Stimulated activated CD4-positive, alpha-beta T cell treated with anti-CD3 and anti-CD28 coated beads, Interleukin-15, amount 100 ng/mL, for 24 hours (primary cell): ENCODE measurements at regions not wholly inside any gene's neighbourhood (a gene's known extent, or its start where the extent isn't known, plus 50 kb on each side); places are given as distances from the start of the nearest gene placed in this dataset.
"Not testable (repeated sequence)": the region's sequence is repeated elsewhere in the genome, so short reads cannot be mapped to it uniquely, and the experiment has no call there.

Source experiments
- DNase-seq: peaks from one replicate; pipeline ENCODE4 v3.0.0-alpha.2; 2020

DNA sequence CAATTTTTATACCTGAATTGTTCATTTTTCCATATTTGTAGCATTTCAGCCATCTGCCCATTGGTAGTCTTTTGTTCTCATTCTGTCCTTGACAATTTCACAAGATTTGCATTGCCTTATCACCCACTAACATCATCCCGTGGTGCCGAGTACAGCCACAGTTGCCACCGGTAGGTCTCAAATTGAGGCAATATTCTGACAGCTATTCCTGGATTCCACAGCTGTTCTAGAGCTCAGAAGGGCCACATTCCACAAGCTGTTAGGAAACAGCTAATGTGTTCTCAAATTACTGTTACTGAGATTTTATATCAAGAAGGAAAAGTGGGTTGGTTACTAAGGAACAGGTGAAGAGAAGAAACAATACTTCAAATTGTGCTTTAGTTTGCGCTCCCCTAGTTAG is 178.8 kb downstream of the RPRM start:
- no peak for DNase-seq

DNA sequence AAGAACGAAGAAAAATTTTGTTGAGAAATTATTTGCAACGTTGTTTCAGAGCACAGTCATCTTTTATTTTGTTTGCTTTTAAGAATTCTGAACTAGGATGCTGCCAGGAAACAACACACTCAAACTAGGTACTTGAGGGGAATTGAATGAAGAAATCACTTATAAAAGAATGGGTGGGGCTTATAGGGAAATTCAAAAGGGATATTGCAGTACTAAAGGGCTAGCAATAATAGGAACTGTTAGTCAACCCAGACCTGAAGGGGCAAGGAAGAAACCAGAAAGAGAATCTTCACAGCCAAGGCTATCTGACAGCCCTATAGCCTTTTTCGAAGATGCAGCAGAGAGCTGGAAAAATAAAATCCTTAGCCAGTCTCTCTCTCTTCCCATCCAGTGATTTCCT is 179.3 kb downstream of the RPRM start:
- DNase-seq, result no peak

DNA sequence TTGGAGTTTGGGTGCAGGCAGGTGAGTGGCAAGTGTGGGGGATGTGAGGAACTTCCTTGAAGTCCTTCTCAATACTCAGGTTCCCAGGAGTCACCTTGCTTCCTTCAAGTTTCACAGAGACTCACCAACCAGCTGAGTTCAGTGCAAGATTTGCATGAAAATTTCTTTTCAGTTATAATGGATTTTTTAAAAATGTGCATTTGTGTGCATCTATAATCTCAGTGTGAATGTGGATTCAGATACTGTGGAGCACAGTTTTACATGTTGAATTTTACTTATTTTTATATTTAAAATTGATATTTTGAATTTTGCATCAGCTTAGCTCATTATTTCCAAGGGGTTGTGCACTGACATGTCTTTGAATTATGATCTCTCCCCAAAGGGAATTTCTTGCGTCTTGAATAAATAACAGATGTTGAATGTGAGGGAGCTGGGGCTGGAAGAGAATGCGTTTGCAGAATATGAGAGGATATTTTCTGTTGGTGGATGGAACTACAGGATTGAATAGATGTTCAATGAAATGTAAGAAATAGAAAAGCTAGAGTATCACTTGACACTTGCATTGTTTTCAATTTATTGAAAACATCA is 184.3 kb downstream of the RPRM start:
- DNase-seq, result no peak

DNA sequence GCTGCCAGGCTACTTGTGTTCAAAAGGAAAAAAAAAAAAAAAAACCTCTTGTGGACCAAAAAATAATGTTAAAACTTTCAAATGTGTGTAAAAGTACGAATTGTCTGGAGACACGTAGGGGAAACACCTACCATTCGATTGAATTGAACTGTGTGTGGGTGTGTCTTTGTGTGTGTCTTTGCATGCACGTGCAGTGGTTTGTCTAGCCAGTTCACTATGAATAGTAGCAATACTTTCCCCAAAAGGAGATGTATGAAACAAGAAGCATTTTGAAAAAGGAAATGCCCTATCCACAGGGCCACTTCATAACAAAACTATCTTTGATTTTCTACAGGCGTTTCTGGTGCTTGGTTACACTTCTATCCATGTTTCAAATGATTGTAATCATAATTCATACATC is 186.8 kb downstream of the RPRM start:
- DNase-seq, result no peak

DNA sequence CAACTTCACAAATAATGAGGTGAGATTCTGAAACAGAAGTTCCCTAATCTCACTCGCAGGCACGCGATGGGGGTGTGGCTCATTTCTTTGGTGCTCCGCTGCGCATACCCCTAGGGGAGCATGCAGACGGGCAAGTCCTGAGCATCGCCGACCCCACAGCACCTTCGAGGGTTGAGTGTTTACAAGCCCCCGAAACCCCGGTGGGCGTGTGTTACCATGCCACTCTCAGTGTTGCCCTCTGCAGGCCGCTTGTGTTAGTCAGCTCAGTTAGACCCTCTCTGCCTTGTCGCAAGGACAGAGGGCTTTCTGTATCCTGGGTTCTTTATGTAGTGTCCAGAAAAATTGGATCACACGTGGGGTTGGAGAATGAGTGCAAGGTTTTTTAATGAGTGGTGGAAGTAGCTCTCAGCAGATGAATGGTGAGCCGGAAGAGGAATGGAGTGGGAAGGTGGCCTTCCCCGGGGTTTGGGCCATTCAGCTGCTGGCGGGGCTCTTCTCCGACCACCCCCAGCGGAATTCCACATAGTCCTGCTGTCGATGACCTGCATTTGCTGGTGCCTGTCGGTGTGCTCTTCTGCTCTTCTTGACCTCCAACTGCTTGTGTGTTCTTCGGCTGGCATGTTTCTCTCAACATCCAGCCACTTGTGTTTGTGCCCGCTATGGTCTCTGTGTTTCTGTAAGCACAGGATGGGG is 191.3 kb downstream of the RPRM start:
- DNase-seq, result peak; percentile 17

DNA sequence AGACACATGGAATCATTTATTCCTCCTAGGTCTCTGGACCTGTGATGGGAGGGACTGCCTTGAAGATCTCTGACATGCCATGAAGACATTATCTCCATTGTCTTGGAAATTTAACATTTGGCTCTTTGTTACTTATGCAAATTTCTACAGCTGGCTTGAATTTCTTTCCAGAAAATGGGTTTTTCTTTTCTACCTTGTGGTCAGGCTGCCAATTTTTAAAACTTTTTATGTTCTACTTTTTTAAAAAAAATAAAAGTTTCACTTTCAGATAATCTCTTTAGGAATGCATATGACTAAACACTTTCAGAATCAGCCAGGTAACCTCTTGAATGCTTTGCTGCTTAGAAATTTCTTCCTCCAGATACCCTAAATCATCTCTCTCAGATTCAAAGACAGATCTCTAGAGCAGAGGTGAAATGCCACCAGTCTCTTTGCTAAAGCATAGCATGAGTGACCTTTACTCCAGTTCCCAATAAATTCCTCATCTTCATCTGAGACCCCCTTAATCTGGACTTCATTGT is 209.6 kb downstream of the RPRM start:
- DNase-seq, result no peak

DNA sequence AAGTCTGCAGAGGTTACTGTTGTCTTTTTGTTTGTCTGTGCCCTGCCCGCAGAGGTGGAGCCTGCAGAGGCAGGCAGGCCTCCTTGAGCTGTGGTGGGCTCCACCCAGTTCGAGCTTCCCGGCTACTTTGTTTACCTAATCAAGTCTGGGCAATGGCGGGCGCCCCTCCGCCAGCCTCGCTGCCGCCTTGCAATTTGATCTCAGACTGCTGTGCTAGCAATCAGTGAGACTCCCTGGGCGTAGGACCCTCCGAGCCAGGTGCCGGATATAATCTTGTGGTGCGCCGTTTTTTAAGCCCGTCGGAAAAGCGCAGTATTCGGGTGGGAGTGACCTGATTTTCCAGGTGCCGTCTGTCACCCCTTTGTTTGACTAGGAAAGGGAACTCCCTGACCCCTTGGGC is 221.7 kb downstream of the RPRM start:
- not testable (repeated sequence) for DNase-seq

DNA sequence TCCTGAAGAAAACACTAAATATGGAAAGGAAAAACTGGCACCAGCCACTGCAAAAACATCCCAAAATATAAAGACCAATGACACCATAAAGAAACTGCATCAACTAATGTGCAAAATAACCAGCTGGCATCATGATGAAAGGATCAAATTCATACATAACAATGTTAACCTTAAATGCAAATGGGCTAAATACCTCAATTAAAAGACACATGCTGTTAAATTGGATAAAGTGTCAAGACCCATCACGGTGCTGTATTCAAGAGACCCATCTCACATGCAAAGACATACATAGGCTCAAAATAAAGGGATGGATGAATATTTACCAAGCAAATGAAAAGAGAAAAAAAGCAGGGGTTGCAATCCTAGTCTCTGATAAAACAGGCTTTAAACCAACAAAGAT is 231.9 kb downstream of the RPRM start:
- DNase-seq, result not testable (repeated sequence)

DNA sequence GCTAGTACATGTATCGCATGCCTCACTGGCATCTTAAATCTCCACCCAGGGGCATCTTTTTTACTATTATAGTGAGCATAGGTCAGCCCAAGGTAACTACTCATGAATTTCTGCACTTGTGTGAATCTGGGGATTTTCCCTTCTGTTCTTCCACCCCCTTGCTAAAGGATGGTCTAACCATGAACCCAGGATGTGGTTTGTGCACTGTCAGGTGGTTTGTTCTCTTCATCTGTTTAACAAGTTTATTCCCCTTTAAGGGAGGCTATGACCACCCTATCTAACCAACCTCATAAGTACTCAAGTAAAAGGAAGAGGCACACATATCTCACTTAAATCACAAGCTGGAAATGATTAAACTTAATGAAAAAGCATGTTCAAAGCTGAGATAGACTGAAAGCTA is 243.0 kb downstream of the RPRM start:
- DNase-seq, result peak; percentile 13

DNA sequence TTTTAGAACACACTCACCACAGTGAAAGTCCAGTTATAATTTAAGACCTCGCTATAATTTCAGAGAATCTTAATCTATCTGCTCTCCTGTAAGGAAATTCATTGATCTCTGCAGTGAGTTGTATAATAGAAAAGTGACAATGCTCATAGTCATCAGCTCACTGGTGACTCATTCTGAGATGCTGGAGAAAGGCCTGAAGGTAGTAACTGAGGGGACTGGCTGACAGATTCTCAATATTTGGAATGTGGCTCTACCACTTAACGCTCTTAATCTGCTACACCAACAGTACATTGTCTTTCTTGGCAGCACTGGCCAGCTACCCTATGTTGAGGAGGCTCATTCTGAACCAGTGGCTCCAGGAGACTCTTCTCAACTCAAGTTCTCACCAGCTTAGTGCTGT is 246.1 kb downstream of the RPRM start:
- no peak for DNase-seq

DNA sequence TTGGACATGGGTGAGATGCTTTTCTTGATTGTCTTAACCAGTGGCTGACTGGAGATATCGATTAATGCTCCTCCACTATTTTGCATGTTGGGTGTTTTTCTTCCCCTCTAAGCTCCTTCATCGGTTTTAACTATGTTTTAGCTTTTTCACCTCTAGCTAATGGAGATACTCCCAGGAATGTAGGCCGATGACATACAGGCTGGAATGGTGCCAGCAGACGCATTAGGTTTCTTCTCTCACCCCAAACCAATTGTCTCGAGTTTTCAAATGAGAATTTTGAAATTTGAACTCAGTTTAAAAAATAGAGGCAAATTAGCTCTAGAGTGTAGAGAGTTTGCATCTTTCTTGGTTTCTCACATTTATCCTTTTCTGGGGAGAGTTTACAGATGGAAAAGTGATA is 247.6 kb downstream of the RPRM start:
- DNase-seq, result no peak

DNA sequence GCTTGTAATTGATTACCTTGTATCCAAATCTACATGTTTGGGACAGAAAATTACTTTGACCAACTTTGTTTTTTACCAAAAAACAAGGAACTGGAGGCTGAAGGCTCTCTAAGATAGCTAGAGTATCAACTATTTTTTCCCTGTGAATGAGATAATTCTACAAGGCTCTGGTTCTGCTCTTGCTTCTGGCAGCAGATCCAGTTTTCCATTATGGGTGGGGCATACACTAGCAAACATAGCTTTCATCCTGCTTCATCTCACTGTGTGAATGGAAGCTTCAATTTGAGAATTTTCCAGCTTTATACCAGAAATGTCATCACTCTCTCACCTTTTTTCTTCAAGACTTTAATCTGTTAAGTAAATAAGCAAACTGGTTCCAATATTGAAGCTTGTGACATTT is 249.7 kb downstream of the RPRM start:
- no peak for DNase-seq

DNA sequence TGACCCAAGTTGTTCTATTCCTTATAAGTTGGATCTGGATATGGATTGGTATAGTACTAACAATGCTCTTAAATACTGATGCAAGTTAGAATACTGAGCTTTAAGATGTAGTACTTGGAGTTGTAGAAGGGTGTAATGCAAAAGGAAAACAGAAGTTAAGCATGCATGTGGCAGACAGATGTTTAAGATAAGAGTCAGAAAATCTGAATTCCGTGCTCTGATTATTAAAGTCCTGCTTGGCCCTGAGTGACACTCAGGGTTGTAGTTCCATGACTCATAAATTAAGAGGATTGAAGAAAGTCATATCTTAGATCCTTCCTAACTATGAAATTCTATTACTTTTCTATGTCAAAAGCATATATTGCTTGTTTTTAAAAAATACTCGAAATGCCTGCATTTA is 250.6 kb downstream of the RPRM start:
- no peak for DNase-seq

DNA sequence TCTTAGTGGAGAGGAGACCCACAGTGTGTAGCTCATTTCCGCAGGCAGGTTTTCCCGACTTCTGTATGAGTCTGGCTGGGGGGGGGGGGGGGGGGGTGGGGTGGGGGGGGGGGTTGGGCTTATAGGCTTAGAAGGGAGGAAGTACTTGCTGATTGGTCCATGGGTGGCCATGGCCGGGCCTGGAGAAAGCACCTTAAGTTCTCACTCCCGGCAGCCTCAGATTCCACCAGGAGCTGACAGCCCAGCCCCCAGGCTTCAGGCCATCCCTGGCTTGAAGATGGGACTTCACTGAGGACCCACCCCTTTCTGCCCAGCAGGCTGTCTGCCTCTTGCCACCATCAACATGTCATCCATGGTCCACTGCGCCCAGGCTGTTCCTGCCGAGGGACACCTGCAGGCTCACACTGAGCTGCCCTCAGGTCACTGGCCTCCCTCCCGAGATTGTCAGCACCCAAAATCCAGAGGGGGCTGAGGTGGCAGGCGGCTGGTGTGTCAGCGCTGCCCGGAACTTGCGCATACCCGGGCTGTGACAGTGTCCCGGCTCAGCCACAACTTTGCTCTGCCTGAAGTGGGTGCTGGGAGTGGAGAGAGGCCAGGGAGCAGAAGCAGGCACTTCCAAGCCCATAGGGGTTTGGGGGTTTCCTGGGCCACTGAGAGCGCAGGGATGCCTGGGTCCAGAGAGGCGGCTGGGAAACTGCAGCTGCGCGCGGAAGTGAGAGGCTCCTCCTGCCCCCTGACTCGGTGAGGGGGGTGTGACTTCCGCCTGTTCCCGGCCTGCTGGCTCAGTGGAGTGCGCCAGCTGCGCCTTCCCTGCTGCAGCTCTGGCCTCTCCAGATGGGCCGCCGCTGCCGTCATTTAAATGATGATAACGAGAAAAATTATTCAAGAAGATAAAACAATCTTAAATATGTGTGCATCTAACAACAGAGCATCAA is 256.1 kb downstream of the RPRM start:
- DNase-seq, result no peak

DNA sequence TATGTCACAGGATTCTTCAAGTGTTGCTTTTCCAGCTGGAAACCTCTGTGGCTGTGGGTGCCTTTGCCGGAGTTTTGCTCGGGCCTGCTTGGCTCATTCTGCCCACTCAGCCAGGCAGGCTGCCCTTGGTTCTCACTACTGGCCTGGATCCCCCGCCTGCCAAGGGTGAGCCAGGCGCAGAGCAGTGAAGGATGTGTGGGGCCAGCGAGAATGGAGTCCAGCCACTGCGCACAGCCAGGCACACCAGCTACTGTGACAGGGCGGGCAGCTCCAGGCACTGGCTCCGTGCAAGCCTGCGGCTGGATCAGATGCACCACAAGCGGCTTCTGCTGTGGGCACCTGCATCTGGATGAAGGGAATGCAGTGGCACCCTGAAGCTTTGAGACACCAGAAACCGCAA is 257.1 kb downstream of the RPRM start:
- DNase-seq, result no peak

DNA sequence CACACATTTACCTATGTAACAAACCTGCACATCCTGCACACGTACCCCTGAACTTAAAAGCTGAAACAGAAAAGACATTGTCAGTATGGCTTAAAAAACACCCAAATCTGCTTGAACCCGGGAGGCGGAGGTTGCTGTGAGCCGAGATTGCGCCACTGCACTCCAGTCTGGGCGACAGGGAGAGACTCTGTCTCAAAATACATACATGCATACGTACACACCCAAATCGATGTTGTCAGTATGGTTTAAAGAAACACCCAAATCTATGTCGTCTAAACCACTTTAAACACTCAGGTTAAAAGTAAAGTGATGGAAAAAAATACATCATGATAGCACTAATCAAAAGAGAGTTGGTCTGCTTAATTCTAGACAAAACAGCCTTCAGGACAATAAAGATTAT is 257.5 kb downstream of the RPRM start:
- no peak for DNase-seq

DNA sequence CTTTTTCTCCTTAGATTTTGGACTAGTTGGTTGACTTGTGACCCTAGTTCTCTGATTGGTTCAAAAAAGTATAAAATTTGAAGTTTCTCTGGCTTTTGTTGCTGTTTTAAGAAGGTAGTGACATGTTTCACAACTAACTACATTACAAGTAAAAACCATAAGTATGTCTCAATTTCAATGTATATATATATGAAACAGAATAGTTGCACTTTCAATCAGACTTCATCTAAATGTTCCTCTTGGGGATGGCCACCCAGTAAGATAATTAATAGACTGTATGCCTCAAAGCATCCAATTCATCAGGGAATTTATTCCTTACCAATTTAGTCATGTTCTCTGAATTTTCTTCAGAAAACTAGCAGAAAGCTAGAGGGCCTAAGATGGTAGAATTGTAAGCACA is 259.7 kb downstream of the RPRM start:
- no peak for DNase-seq

DNA sequence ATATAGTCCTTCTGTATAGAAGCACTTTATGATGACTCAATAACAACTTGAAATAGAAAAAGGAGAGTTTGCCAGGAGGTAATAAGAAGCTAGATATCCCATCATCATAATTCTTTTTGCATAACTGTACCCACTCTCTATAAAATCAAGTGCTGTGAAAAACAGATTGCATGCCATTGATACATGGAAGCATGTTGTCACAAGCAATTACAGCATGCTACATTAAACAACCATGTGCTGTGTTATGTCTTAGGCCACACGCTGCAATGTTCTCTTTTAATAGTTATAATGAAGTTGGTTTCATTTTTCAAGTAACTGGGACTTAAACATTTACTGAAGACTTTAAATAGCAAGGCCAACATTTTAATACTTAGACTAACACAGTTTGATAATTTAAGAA is 264.2 kb downstream of the RPRM start:
- DNase-seq, result no peak

DNA sequence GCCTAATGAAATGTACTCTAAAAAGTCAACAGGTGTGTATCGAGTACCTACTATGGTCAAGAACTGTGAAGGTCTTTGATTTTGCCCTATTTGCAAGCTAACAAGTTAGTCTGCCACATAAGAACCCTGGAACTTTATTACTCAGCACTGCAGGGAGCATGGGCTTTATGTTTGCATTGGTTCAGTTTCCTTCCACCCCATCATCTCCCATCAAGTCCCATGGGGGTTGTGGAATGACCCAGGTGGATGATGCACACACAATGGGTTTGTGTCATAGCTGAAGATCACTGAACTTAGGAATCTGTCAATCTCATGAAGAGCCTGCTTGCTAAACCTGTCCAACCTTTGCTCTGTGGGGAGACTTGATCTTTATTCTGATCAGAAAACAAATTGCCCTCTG is 265.5 kb downstream of the RPRM start:
- no peak for DNase-seq

DNA sequence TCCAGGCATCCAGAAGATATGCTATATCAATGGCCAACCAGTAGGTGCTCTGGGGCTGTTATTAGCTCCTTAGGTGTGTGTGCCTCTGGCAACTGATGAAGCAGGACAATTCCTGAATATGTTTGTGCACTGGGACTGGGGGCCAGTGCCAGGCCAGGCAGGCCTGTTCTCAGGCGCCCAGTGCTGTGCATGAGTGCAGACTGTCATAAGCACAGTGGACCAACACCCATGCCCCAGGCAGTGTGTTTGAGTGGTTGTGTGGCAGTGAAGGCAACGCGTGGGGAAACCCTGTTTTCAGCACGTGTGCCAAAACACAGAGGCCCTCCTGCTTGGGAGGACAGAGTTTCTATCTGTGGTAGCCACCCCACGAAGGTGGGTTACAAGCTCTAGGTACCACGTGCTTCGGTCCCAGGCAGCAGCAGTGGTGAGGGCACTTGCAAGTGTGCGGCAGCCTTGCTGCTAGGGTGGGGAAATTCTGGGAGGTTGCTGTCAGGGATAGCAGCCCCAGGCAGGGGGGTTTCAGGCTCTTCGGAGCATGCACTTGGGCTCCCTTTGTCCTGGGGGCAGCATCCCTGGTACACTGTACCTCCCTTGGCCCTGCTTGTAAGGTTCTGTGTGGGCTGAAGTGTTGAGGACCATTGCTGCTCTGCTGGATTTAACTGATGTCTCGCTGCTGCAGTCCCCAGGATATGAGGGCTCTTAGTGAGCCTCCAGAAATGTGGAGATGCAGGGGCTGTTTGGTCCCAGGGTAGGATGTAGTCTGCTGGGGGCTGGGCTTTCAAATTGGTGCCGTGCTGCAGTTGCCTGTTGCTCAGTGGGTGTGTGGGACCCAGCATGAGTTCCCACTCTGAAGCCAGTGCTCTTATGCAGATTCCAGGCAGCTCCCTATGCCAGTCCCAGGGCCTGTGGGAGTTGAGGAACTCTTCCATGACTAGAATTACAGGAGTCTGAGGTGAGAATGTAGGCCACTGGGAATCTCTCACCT is 280.9 kb downstream of the RPRM start:
- DNase-seq, result no peak

DNA sequence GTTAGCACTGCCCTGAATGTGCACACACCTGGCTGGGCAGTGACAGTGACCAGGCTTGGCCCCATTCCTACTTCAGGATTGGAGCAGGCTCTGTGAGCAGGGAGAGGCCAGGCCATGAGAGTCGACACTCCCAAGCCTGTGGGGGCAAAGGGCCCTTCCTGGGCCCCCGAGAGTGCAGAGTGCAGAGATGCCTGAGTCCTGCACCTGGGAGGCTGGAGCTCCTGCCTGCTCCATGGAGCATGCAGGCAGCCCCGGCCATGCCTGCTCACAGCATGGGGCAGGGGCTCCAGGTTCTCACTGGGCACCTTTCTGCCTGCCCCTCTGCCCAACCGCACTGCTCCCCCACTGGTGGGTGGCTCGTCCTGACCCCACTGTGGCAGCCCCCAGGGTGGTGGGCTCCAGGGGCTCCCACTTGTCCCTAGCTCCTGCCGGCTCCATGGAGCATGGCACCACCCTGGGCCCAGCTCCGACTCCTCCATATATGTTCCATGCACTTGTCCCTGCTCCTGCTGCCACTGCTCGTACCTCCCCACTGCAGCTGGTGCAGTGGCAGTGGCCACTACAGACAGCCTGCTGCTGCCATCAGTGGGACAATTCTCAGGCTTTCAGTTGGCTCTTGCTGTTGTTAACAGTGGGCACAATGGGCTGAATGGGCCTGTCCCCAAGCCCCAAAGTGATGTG is 282.0 kb downstream of the RPRM start:
- DNase-seq, result no peak

DNA sequence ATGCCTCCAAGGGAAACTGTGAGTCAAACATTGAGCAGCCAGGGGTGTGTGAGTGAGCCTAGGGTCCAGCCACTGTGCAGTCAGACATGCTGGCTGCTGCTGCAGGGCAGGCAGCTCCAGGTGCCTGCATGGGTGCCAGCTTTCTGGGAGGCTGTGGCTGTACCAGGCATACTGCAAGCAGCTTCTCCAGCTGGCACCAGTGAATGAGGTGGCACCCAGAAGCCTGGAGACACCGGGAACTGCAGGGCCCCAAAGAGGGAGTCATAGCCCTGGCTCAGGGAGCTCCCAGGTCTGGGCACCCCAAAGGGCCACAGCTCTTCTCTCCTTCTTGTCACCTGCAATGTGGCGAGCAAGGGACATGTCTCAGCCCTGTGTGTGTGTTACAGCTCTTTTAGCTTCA is 283.2 kb downstream of the RPRM start:
- DNase-seq, result no peak
